ENCODE measurements at regions not wholly inside any gene's neighbourhood (a gene's known extent, or its start where the extent isn't known, plus 50 kb on each side); places are given as distances from the start of the nearest gene placed in this dataset.

- DNase-seq = no peak
- 32 to 80% (median 37%) methylated on average over 5 to 16 of the region's 16 CpGs for WGBS, 5 donors
Measured at GRCh38 chr18:78659748-78660147, 319.9 kb upstream of the SALL3 start.

GRCh38 chr18:78660311-78660710 is 319.3 kb upstream of the SALL3 start:
- Histone ChIP-seq H3K4me1 (no peaks in the 10 kb centered on the region), H3K27ac (no peak overlapping the region), H3K27me3 (replicated peaks in 1 of 7) (peaks cover 0 to 19% (median 0%) of the 10 kb centered on the region in 7 donors), H3K9me3 (peaks cover 0 to 9% (median 0%) of the 10 kb centered on the region in 8 donors), H3K36me3 (no peaks in the 10 kb centered on the region), H3K4me3 (no peak overlapping the region)
- intact Hi-C loops (cut with DNase I; ENCODE audit: low total_unique reads) = no loop called here
- TF ChIP-seq POLR2AphosphoS5 (IDR thresholded peaks at IDR 0.05) (no peak), POLR2A (IDR thresholded peaks at IDR 0.05) (no peak), CTCF (IDR thresholded peaks at IDR 0.05 in 8 of 11, conservative IDR thresholded peaks at IDR 0.05 in 3 of 11) (no peak)
- no peak for DNase-seq
- WGBS, 5 donors = 75 to 83% (median 81%) methylated on average over 10 of the region's 10 CpGs

More at GRCh38 chr18:78659748-78660147, 319.9 kb upstream of the SALL3 start:
- intact Hi-C loops (cut with DNase I; ENCODE audit: low total_unique reads) = no loop called here
- Histone ChIP-seq H3K4me1 (no peaks in the 10 kb centered on the region), H3K36me3 (no peaks in the 10 kb centered on the region), H3K27ac (no peak overlapping the region), H3K27me3 (replicated peaks in 1 of 7) (peaks cover 0 to 19% (median 0%) of the 10 kb centered on the region in 7 donors), H3K9me3 (peaks cover 0 to 14% (median 0%) of the 10 kb centered on the region in 8 donors), H3K4me3 (no peak overlapping the region)
- TF ChIP-seq CTCF (IDR thresholded peaks at IDR 0.05 in 8 of 11, conservative IDR thresholded peaks at IDR 0.05 in 3 of 11) (peak in 5 of 11 experiments; percentile 29 to 58 (median 37)), POLR2AphosphoS5 (IDR thresholded peaks at IDR 0.05) (no peak)

GRCh38 chr18:78661316-78661715 is 318.3 kb upstream of the SALL3 start:
- H3K9me3 ChIP-seq = no peaks in the 10 kb centered on the region
- no peak for DNase-seq
- H3K4me3 ChIP-seq = no peak overlapping the region
- intact Hi-C loops (cut with DNase I; ENCODE audit: low total_unique reads) = no loop called here
- no peak overlapping the region for H3K27ac ChIP-seq
- 76 to 89% (median 85%) methylated on average over 9 of the region's 9 CpGs for WGBS, 5 donors
- no peaks in the 10 kb centered on the region for H3K36me3 ChIP-seq
- no peaks in the 10 kb centered on the region for H3K4me1 ChIP-seq
- peaks cover 0 to 19% (median 0%) of the 10 kb centered on the region in 7 donors for H3K27me3 ChIP-seq (replicated peaks in 1 of 7)
- TF ChIP-seq POLR2A (IDR thresholded peaks at IDR 0.05) = no peak
- no peak for TF ChIP-seq CTCF (IDR thresholded peaks at IDR 0.05 in 8 of 11, conservative IDR thresholded peaks at IDR 0.05 in 3 of 11)
- no peak for TF ChIP-seq POLR2AphosphoS5 (IDR thresholded peaks at IDR 0.05)

GRCh38 chr18:78662879-78663278 is 316.7 kb upstream of the SALL3 start:
- Histone ChIP-seq H3K27me3 (replicated peaks in 1 of 7) (peaks cover 0 to 19% (median 0%) of the 10 kb centered on the region in 7 donors), H3K27ac (no peak overlapping the region), H3K4me1 (no peaks in the 10 kb centered on the region), H3K9me3 (no peaks in the 10 kb centered on the region), H3K4me3 (no peak overlapping the region), H3K36me3 (no peaks in the 10 kb centered on the region)
- WGBS, 5 donors = 83 to 90% (median 87%) methylated on average over 9 of the region's 9 CpGs
- intact Hi-C loops (cut with DNase I; ENCODE audit: low total_unique reads) = no loop called here
- TF ChIP-seq CTCF (IDR thresholded peaks at IDR 0.05 in 8 of 11, conservative IDR thresholded peaks at IDR 0.05 in 3 of 11) (no peak), POLR2AphosphoS5 (IDR thresholded peaks at IDR 0.05) (no peak), POLR2A (IDR thresholded peaks at IDR 0.05) (no peak)
- DNase-seq = no peak

All from spleen (tissue), 11 donors.